ENCODE measurements at regions not wholly inside any gene's neighbourhood (a gene's known extent, or its start where the extent isn't known, plus 50 kb on each side); places are given as distances from the start of the nearest gene placed in this dataset.

- H3K36me3 ChIP-seq (ENCODE audit: control insufficient read depth, insufficient read depth, low read length): no peaks in the 10 kb centered on the region
- TF ChIP-seq CTCF (conservative IDR thresholded peaks at IDR 0.05 in 1 of 2, IDR thresholded peaks at IDR 0.05 in 1 of 2; ENCODE audit: low read depth in 1 of 2, low read length in 2 of 2) (no peak), EZH2 (IDR thresholded peaks at IDR 0.05; ENCODE audit: low read length, missing control alignments) (no peak)
- H4K20me1 ChIP-seq (ENCODE audit: control insufficient read depth, extremely low read depth, insufficient read depth, low read length): no peaks in the 10 kb centered on the region
- no peak for DNase-seq (ENCODE audit: low read depth in 2 of 2)
- H3K9me3 ChIP-seq (ENCODE audit: control insufficient read depth, insufficient read depth, low read depth, low read length): no peaks in the 10 kb centered on the region
- no peak overlapping the region for H3K4me3 ChIP-seq (replicated peaks in 1 of 4; ENCODE audit: control extremely low read depth in 1 of 4, insufficient read depth in 1 of 4, low read depth in 3 of 4, low read length in 4 of 4)
- no peak overlapping the region for H3K27ac ChIP-seq (ENCODE audit: insufficient read depth, low read length)
- H2AFZ ChIP-seq (ENCODE audit: low read length): no peak overlapping the region
- H3K4me1 ChIP-seq (ENCODE audit: control insufficient read depth, extremely low read depth, insufficient read depth, low read length): no peaks in the 10 kb centered on the region
- no peaks in the 10 kb centered on the region for H3K79me2 ChIP-seq (ENCODE audit: control insufficient read depth, insufficient read depth, low read length)
- H3K4me2 ChIP-seq (ENCODE audit: extremely low read depth, insufficient read depth, low read length): no peak overlapping the region
- no peak overlapping the region for H3K9ac ChIP-seq (ENCODE audit: insufficient read depth, low read length)
- no peaks in the 10 kb centered on the region for H3K27me3 ChIP-seq (ENCODE audit: control insufficient read depth, insufficient read depth, low read length)
These were observed 126.3 kb upstream of the NANOGP8 start for GRCh38 chr15:35211240-35211902.

- H3K4me1 ChIP-seq (ENCODE audit: control insufficient read depth, extremely low read depth, insufficient read depth, low read length): no peaks in the 10 kb centered on the region
- H3K9ac ChIP-seq (ENCODE audit: insufficient read depth, low read length): no peak overlapping the region
- H3K9me3 ChIP-seq (ENCODE audit: control insufficient read depth, insufficient read depth, low read depth, low read length): no peaks in the 10 kb centered on the region
- H2AFZ ChIP-seq (ENCODE audit: low read length): no peak overlapping the region
- TF ChIP-seq EZH2 (IDR thresholded peaks at IDR 0.05; ENCODE audit: low read length, missing control alignments): no peak
- TF ChIP-seq CTCF (conservative IDR thresholded peaks at IDR 0.05 in 1 of 2, IDR thresholded peaks at IDR 0.05 in 1 of 2; ENCODE audit: low read depth in 1 of 2, low read length in 2 of 2): no peak
- H3K27ac ChIP-seq (ENCODE audit: insufficient read depth, low read length): no peak overlapping the region
- H3K4me3 ChIP-seq (replicated peaks in 1 of 4; ENCODE audit: control extremely low read depth in 1 of 4, insufficient read depth in 1 of 4, low read depth in 3 of 4, low read length in 4 of 4): no peak overlapping the region
- no peak for DNase-seq (ENCODE audit: low read depth in 2 of 2)
- no peaks in the 10 kb centered on the region for H3K79me2 ChIP-seq (ENCODE audit: control insufficient read depth, insufficient read depth, low read length)
- H3K36me3 ChIP-seq (ENCODE audit: control insufficient read depth, insufficient read depth, low read length): no peaks in the 10 kb centered on the region
- no peaks in the 10 kb centered on the region for H4K20me1 ChIP-seq (ENCODE audit: control insufficient read depth, extremely low read depth, insufficient read depth, low read length)
- no peaks in the 10 kb centered on the region for H3K27me3 ChIP-seq (ENCODE audit: control insufficient read depth, insufficient read depth, low read length)
- no peak overlapping the region for H3K4me2 ChIP-seq (ENCODE audit: extremely low read depth, insufficient read depth, low read length)
These were observed 125.3 kb upstream of the NANOGP8 start for GRCh38 chr15:35210370-35210769.

GRCh38 chr15:35209838-35210237 lies 124.7 kb upstream of the NANOGP8 start:
- Histone ChIP-seq H3K9me3 (ENCODE audit: control insufficient read depth, insufficient read depth, low read depth, low read length) (no peaks in the 10 kb centered on the region), H3K27ac (ENCODE audit: insufficient read depth, low read length) (no peak overlapping the region)
- DNase-seq (ENCODE audit: low read depth in 2 of 2): no peak

More at GRCh38 chr15:35209838-35210237, 124.7 kb upstream of the NANOGP8 start:
- no peak overlapping the region for H3K4me2 ChIP-seq (ENCODE audit: extremely low read depth, insufficient read depth, low read length)
- no peaks in the 10 kb centered on the region for H4K20me1 ChIP-seq (ENCODE audit: control insufficient read depth, extremely low read depth, insufficient read depth, low read length)
- no peaks in the 10 kb centered on the region for H3K4me1 ChIP-seq (ENCODE audit: control insufficient read depth, extremely low read depth, insufficient read depth, low read length)
- H3K79me2 ChIP-seq (ENCODE audit: control insufficient read depth, insufficient read depth, low read length): no peaks in the 10 kb centered on the region
- no peak overlapping the region for H3K4me3 ChIP-seq (replicated peaks in 1 of 4; ENCODE audit: control extremely low read depth in 1 of 4, insufficient read depth in 1 of 4, low read depth in 3 of 4, low read length in 4 of 4)
- H3K36me3 ChIP-seq (ENCODE audit: control insufficient read depth, insufficient read depth, low read length): no peaks in the 10 kb centered on the region
- no peaks in the 10 kb centered on the region for H3K27me3 ChIP-seq (ENCODE audit: control insufficient read depth, insufficient read depth, low read length)
- TF ChIP-seq CTCF (conservative IDR thresholded peaks at IDR 0.05 in 1 of 2, IDR thresholded peaks at IDR 0.05 in 1 of 2; ENCODE audit: low read depth in 1 of 2, low read length in 2 of 2) (no peak), EZH2 (IDR thresholded peaks at IDR 0.05; ENCODE audit: low read length, missing control alignments) (no peak)
- no peak overlapping the region for H3K9ac ChIP-seq (ENCODE audit: insufficient read depth, low read length)
- H2AFZ ChIP-seq (ENCODE audit: low read length): no peak overlapping the region
